Calu3 (cell line): ENCODE measurements at regions not wholly inside any gene's neighbourhood (a gene's known extent, or its start where the extent isn't known, plus 50 kb on each side); places are given as distances from the start of the nearest gene placed in this dataset.

Experiments
- BruUV-seq: library from RNA; stranded (reverse); fragments of 400-500 nt; replicated peaks from 2 replicates; lab custom pipeline; 2021; lab: Mats Ljungman, UMichigan
- CTCF ChIA-PET: fragments of 300-600 bp; sonication (Branson Sonifier 250); formaldehyde crosslinking; loops from one replicate; lab custom pipeline; 2022; ENCODE audit warnings: antibody characterized with exemption; lab: Charles Lee
- DNase-seq: peaks from one replicate; pipeline ENCODE4 v3.0.0; 2022
- H3K27ac Mint-ChIP-seq: one replicate; pipeline ENCODE4 v1.8.0; 2022; ENCODE audit warnings: mixed read lengths; ENCODE audit not compliant: unreplicated experiment
- H3K27me3 Mint-ChIP-seq: one replicate; pipeline ENCODE4 v1.8.0; 2022; ENCODE audit warnings: mixed read lengths; ENCODE audit not compliant: unreplicated experiment
- H3K36me3 Mint-ChIP-seq: one replicate; pipeline ENCODE4 v1.8.0; 2022; ENCODE audit warnings: mild to moderate bottlenecking, moderate library complexity, mixed read lengths; ENCODE audit not compliant: insufficient read depth, unreplicated experiment
- H3K4me1 Mint-ChIP-seq: one replicate; pipeline ENCODE4 v1.8.0; 2022; ENCODE audit warnings: mild to moderate bottlenecking, low read depth, mixed read lengths; ENCODE audit not compliant: unreplicated experiment
- H3K4me3 Mint-ChIP-seq: one replicate; pipeline ENCODE4 v1.8.0; 2022; ENCODE audit warnings: mild to moderate bottlenecking, low read depth, moderate library complexity, mixed read lengths; ENCODE audit not compliant: unreplicated experiment
- H3K9me3 Mint-ChIP-seq: one replicate; pipeline ENCODE4 v1.8.0; 2022; ENCODE audit warnings: low read depth, mixed read lengths; ENCODE audit not compliant: unreplicated experiment
- CTCF ChIP-seq: fragments of 200-600 bp; IDR thresholded peaks from one replicate; pipeline ENCODE4 v1.8.0; 2022; ENCODE audit warnings: antibody characterized with exemption; ENCODE audit not compliant: unreplicated experiment
- intact Hi-C: fragments of 100-400 bp; cut with micrococcal nuclease; formaldehyde crosslinking; loops from one replicate; pipeline ENCODE4 v1.10.0; 2022; ENCODE audit not compliant: unreplicated experiment

GRCh38 chr9:118618849-118619248, 750.4 kb downstream of the BRINP1 start:
- H3K4me3 Mint-ChIP-seq, result no peak overlapping the region
- H3K36me3 Mint-ChIP-seq, result no peaks in the 10 kb centered on the region
- no peak for TF ChIP-seq CTCF
- H3K27ac Mint-ChIP-seq, result no peak overlapping the region
- BruUV-seq, result no TSS peak
- H3K4me1 Mint-ChIP-seq, result no peaks in the 10 kb centered on the region
- CTCF ChIA-PET, result no interaction called here
- DNase-seq, result no peak
- H3K9me3 Mint-ChIP-seq, result peaks cover 14% of the 10 kb centered on the region
- H3K27me3 Mint-ChIP-seq, result no peaks in the 10 kb centered on the region
- intact Hi-C loops, result no loop called here

- no TSS peak for BruUV-seq
- no peak for TF ChIP-seq CTCF
- no peak for DNase-seq
- CTCF ChIA-PET, result no interaction called here
- H3K27me3 Mint-ChIP-seq, result no peaks in the 10 kb centered on the region
- intact Hi-C loops, result no loop called here
- H3K4me1 Mint-ChIP-seq, result no peaks in the 10 kb centered on the region
- peaks cover 12% of the 10 kb centered on the region for H3K9me3 Mint-ChIP-seq
- no peak overlapping the region for H3K27ac Mint-ChIP-seq
- H3K4me3 Mint-ChIP-seq, result no peak overlapping the region
- no peaks in the 10 kb centered on the region for H3K36me3 Mint-ChIP-seq
Observed at GRCh38 chr9:118624608-118625007, 744.6 kb downstream of the BRINP1 start.

- CTCF ChIA-PET, result no interaction called here
- intact Hi-C loops, result no loop called here
- Mint-ChIP-seq H3K36me3 (no peaks in the 10 kb centered on the region), H3K27me3 (no peaks in the 10 kb centered on the region), H3K9me3 (peaks cover 16% of the 10 kb centered on the region), H3K4me1 (no peaks in the 10 kb centered on the region), H3K4me3 (no peak overlapping the region), H3K27ac (no peak overlapping the region)
- BruUV-seq, result no TSS peak
- no peak for DNase-seq
- TF ChIP-seq CTCF, result no peak
Observed at GRCh38 chr9:118630079-118630478, 739.2 kb downstream of the BRINP1 start.

- no peak overlapping the region for H3K27ac Mint-ChIP-seq
Observed at GRCh38 chr9:118630931-118631595, 738.2 kb downstream of the BRINP1 start.

More at GRCh38 chr9:118630931-118631595, 738.2 kb downstream of the BRINP1 start:
- BruUV-seq, result no TSS peak
- no peaks in the 10 kb centered on the region for H3K4me1 Mint-ChIP-seq
- no peaks in the 10 kb centered on the region for H3K36me3 Mint-ChIP-seq
- intact Hi-C loops, result no loop called here
- peaks cover 16% of the 10 kb centered on the region for H3K9me3 Mint-ChIP-seq
- H3K4me3 Mint-ChIP-seq, result no peak overlapping the region
- CTCF ChIA-PET, result no interaction called here
- H3K27me3 Mint-ChIP-seq, result no peaks in the 10 kb centered on the region
- no peak for TF ChIP-seq CTCF
- no peak for DNase-seq
